ENCODE measurements at regions not wholly inside any gene's neighbourhood (a gene's known extent, or its start where the extent isn't known, plus 50 kb on each side); places are given as distances from the start of the nearest gene placed in this dataset.

DNA sequence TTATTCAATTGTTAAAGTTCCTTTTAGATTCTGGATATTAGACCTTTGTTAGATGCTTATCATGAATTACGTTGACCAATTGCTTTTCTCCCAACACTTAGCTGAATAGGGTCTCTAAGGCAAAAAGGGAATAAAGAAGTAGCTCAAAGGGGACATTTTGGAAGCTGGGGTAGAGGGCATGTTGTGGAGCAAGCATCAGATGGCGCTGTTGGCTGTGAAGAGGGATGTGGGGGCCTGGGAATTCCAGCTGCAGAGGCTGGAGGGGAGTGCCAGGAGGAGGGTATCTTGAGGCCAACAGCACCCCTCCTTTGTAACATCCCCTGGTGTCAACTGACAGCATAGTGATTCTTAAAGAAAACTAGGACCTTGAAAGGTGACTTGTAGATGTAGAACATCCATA lies 198.2 kb downstream of the ADCYAP1 start:
- intact Hi-C loops (cut with DNase I; ENCODE audit: low total_unique reads) = no loop called here
- H3K4me3 ChIP-seq = no peak overlapping the region
- no peak for DNase-seq (ENCODE audit: low spot score in 2 of 2)
- TF ChIP-seq POLR2A (IDR thresholded peaks at IDR 0.05) = no peak
- TF ChIP-seq POLR2AphosphoS5 (IDR thresholded peaks at IDR 0.05) = no peak
- TF ChIP-seq, protein P1, sequence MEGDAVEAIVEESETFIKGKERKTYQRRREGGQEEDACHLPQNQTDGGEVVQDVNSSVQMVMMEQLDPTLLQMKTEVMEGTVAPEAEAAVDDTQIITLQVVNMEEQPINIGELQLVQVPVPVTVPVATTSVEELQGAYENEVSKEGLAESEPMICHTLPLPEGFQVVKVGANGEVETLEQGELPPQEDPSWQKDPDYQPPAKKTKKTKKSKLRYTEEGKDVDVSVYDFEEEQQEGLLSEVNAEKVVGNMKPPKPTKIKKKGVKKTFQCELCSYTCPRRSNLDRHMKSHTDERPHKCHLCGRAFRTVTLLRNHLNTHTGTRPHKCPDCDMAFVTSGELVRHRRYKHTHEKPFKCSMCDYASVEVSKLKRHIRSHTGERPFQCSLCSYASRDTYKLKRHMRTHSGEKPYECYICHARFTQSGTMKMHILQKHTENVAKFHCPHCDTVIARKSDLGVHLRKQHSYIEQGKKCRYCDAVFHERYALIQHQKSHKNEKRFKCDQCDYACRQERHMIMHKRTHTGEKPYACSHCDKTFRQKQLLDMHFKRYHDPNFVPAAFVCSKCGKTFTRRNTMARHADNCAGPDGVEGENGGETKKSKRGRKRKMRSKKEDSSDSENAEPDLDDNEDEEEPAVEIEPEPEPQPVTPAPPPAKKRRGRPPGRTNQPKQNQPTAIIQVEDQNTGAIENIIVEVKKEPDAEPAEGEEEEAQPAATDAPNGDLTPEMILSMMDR (IDR thresholded peaks at IDR 0.05) = no peak
- no peaks in the 10 kb centered on the region for H3K9me3 ChIP-seq
- no peaks in the 10 kb centered on the region for H3K4me1 ChIP-seq
- no peak overlapping the region for H3K27ac ChIP-seq
- no peaks in the 10 kb centered on the region for H3K27me3 ChIP-seq
- no peaks in the 10 kb centered on the region for H3K36me3 ChIP-seq

DNA sequence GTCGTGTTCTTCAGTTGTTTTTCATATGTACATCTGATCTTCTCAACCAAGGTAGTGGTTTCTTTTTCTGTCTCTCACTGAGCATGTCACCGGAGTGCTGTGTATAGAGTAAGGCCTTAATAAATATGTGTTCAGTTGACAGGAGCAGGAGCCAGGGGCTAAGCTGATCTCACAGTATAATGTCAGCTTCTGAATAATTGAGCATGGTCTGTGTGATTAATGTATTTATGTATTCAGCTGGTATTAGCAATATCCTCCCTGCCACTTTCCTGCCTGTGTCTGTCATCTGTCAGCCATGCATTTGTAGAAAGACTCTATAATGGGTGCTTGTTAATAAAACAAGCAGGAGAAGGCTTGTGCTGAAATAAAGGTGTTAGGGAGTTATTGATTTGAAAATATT lies 198.9 kb downstream of the ADCYAP1 start:
- Histone ChIP-seq H3K27ac (no peak overlapping the region), H3K9me3 (no peaks in the 10 kb centered on the region), H3K4me3 (no peak overlapping the region), H3K4me1 (no peaks in the 10 kb centered on the region), H3K27me3 (no peaks in the 10 kb centered on the region), H3K36me3 (no peaks in the 10 kb centered on the region)
- DNase-seq (ENCODE audit: low spot score in 2 of 2) = no peak
- TF ChIP-seq POLR2AphosphoS5 (IDR thresholded peaks at IDR 0.05) (no peak), POLR2A (IDR thresholded peaks at IDR 0.05) (no peak)
- TF ChIP-seq, protein P1 (IDR thresholded peaks at IDR 0.05) = no peak
- intact Hi-C loops (cut with DNase I; ENCODE audit: low total_unique reads) = no loop called here

DNA sequence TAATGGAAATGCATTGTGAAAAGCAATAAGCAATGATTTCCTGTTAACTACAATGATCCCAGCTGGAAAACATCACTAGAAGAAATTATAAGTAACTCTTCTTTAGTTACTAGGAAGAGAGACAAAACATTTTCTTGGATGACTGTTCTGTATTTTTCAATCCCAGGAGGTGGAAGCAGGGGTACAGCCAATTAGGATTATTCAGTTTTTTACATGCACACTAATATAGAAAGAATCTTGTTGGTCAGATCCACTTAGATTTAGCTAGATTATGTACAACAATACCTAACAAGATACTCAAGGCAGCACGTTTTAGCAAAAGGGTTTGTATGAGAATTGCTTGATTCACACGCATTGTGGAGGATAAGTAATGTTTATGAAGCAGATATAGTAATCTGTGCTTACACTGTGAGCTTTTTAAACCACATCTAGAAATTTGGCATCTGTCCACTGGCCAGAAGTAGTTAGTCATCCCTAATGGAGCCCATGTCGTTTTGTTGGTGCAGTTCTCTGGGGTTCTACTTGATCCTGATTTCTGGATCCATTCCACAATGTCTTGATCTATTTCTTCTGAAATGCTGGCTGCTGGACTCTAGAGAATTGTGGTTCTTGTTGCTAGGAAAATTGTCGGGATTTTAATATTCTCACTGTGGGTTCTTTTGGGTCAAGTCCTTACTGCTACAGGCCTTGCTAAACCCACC lies 199.7 kb downstream of the ADCYAP1 start:
- DNase-seq (ENCODE audit: low spot score in 2 of 2) = no peak
- TF ChIP-seq POLR2A (IDR thresholded peaks at IDR 0.05) (no peak), POLR2AphosphoS5 (IDR thresholded peaks at IDR 0.05) (no peak)
- TF ChIP-seq, protein P1 (IDR thresholded peaks at IDR 0.05) = no peak
- H3K9me3 ChIP-seq = no peaks in the 10 kb centered on the region
- intact Hi-C loops (cut with DNase I; ENCODE audit: low total_unique reads) = no loop called here
- H3K4me1 ChIP-seq = no peaks in the 10 kb centered on the region
- H3K27me3 ChIP-seq = no peaks in the 10 kb centered on the region
- H3K4me3 ChIP-seq = no peak overlapping the region
- H3K27ac ChIP-seq = no peak overlapping the region
- no peaks in the 10 kb centered on the region for H3K36me3 ChIP-seq

DNA sequence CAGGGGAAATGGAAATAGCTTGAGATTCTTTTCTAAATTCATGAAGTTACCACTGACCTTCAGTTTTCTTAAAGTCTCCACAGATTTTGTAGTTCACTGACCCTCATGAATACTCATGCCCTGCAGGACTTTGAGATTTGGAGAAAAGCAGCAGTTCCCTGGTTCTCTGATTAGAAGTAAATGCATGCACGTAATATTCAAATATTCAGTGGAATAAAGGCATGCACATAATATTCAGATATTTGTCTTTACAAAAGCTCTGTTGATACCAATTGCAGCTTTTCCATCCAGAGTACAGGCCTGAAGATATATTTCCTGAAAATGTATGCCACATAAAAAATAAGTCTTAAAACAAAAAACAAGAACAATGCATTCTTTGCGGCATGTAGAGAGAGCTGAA lies 219.8 kb downstream of the ADCYAP1 start:
- no peaks in the 10 kb centered on the region for H3K4me1 ChIP-seq
- TF ChIP-seq, protein P1 (IDR thresholded peaks at IDR 0.05) = no peak
- TF ChIP-seq POLR2A (IDR thresholded peaks at IDR 0.05) = no peak
- no peak for TF ChIP-seq POLR2AphosphoS5 (IDR thresholded peaks at IDR 0.05)
- H3K27ac ChIP-seq = no peak overlapping the region
- H3K9me3 ChIP-seq = no peaks in the 10 kb centered on the region
- no peak overlapping the region for H3K4me3 ChIP-seq
- H3K36me3 ChIP-seq = no peaks in the 10 kb centered on the region
- intact Hi-C loops (cut with DNase I; ENCODE audit: low total_unique reads) = no loop called here
- DNase-seq (ENCODE audit: low spot score in 2 of 2) = no peak
- no peaks in the 10 kb centered on the region for H3K27me3 ChIP-seq

DNA sequence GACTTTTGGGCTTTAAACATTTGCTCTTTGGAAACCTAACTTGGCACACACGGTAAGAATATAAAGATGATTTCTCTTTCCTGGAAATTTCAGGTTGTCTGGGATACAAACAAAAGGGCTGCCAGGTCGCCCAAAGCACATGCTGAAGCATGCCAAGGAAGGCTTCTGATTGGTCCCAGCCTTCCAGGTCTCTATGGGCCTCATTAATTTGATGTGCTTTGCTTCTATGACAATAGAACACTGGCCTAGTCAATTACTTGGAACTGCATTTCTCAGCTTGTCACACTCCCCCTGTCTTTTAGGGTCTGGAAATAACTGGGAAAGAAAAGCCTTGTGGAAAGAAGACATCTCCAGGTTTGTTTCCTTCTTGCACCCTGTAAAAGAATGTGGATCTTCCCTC lies 228.9 kb downstream of the ADCYAP1 start:
- DNase-seq (ENCODE audit: low spot score in 2 of 2) = no peak
- Histone ChIP-seq H3K27ac (no peak overlapping the region), H3K9me3 (no peaks in the 10 kb centered on the region), H3K4me3 (no peak overlapping the region), H3K4me1 (no peaks in the 10 kb centered on the region), H3K27me3 (no peaks in the 10 kb centered on the region), H3K36me3 (no peaks in the 10 kb centered on the region)
- TF ChIP-seq, protein P1 (IDR thresholded peaks at IDR 0.05) = no peak
- TF ChIP-seq POLR2A (IDR thresholded peaks at IDR 0.05) (no peak), POLR2AphosphoS5 (IDR thresholded peaks at IDR 0.05) (no peak)
- intact Hi-C loops (cut with DNase I; ENCODE audit: low total_unique reads) = no loop called here

Data from breast epithelium (tissue), 4 donors.